ENCODE measurements at regions not wholly inside any gene's neighbourhood (a gene's known extent, or its start where the extent isn't known, plus 50 kb on each side); places are given as distances from the start of the nearest gene placed in this dataset.

GRCh38 chr16:5835876-5836275, 738.3 kb upstream of the EEF2KMT start:
- no peak for TF ChIP-seq CTCF (IDR thresholded peaks at IDR 0.05)
- TF ChIP-seq POLR2A (IDR thresholded peaks at IDR 0.05): no peak
